ENCODE measurements at regions not wholly inside any gene's neighbourhood (a gene's known extent, or its start where the extent isn't known, plus 50 kb on each side); places are given as distances from the start of the nearest gene placed in this dataset.
"Not testable (repeated sequence)": the region's sequence is repeated elsewhere in the genome, so short reads cannot be mapped to it uniquely, and the experiment has no call there.

GRCh38 chr4:173091362-173091761 is 77.2 kb upstream of the GALNT7 start:
- in situ Hi-C loops (cut with MboI; ENCODE audit: low sequenced_read_pairs), result no loop called here
- Histone ChIP-seq H3K4me3 (no peak overlapping the region), H3K27me3 (ENCODE audit: low read depth) (peaks cover 9% of the 10 kb centered on the region; the same call in 1 of the 2 replicates), H3K4me1 (peaks cover 24% of the 10 kb centered on the region), H3K9me3 (no peaks in the 10 kb centered on the region), H3K36me3 (replicated peaks) (no peaks in the 10 kb centered on the region)
- peak in 1 of 2 experiments; percentile 17 for DNase-seq (ENCODE audit: low spot score in 2 of 2)

DNA sequence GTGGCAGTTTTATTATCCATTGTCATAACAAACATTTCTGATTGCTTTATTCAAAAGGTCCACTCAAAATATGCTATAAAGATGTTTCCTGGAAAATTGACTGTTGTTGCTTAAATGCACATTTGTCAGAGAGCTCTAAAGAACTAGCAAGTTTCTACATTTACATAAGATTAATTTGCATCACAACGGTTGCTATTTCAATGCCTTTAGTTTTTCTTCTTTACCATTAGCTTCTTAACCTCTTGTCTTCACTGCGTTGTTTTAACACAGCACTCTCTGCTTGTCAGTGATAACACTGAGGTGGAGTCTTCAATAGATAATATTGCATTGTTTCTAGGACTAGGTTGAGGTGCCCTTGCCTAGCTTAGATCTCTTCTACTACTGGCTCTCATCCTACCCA is 76.7 kb upstream of the GALNT7 start:
- peaks cover 24% of the 10 kb centered on the region for H3K4me1 ChIP-seq
- peaks cover 5% of the 10 kb centered on the region; the same call in 1 of the 2 replicates for H3K27me3 ChIP-seq (ENCODE audit: low read depth)
- no peaks in the 10 kb centered on the region for H3K9me3 ChIP-seq
- peak in 1 of 2 experiments; percentile 80 for DNase-seq (ENCODE audit: low spot score in 2 of 2)
- in situ Hi-C loops (cut with MboI; ENCODE audit: low sequenced_read_pairs), result no loop called here
- H3K36me3 ChIP-seq (replicated peaks), result no peaks in the 10 kb centered on the region
- H3K4me3 ChIP-seq, result no peak overlapping the region

DNA sequence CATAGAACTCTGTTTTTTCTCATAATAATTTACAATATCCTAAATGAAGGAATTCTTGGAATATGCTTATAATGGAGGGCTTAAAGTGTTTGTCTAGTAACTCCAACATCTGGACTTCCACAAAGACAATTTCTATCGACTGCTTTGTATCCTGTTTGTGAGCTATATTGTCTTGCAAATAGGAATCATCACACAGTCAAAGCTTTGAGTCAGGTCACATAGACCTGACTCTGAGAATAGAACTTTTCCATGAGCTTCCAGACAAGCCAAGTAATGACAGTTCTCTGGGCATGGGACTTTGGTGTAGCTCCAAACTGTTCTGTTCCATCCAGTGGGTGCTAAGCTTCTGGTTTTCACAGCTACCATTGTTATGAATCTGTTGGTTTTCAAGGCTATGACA is 75.2 kb upstream of the GALNT7 start:
- in situ Hi-C loops (cut with MboI; ENCODE audit: low sequenced_read_pairs), result no loop called here
- H3K4me1 ChIP-seq, result peaks cover 24% of the 10 kb centered on the region

DNA sequence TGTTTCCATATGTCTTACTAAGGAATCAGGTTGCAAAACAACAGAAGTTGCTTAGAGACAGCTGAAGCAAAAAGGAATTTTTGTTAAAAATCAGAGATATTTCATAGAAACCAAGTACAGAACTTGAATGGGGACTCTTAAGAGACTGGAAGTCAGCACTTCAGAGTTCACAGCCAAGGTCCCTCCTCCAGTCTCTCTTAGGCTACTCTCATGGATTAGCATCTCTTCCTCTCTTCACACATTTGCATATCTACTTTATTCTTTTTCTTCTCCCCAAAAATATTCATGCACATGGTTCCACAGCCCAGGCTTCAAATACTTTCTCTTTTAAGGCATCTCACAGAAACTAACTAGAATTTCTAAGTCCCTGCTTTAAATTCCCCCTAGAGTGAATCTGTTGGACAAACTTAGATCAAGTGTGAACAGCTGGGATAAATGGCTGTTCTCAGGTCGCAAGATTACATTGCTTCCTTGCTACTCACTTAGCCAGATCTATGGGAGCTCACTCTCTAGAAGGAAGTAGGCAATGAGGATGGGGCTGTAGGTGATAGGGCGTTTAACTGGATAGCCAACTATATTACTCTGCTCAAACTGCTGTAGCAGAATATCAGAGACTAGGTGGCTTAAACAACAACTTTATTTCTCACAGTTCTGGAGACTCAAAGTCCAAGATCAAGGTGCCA is 73.7 kb upstream of the GALNT7 start:
- DNase-seq (ENCODE audit: low spot score in 2 of 2), result no peak
- in situ Hi-C loops (cut with MboI; ENCODE audit: low sequenced_read_pairs), result no loop called here
- H3K36me3 ChIP-seq (replicated peaks), result no peaks in the 10 kb centered on the region
- no peaks in the 10 kb centered on the region for H3K27me3 ChIP-seq (ENCODE audit: low read depth)
- no peak overlapping the region for H3K4me3 ChIP-seq
- no peaks in the 10 kb centered on the region for H3K9me3 ChIP-seq
- H3K4me1 ChIP-seq, result peaks cover 24% of the 10 kb centered on the region

More for the DNA sequence above, 75.2 kb upstream of the GALNT7 start:
- H3K27me3 ChIP-seq (ENCODE audit: low read depth), result peaks cover 5% of the 10 kb centered on the region; the same call in 1 of the 2 replicates
- no peak overlapping the region for H3K4me3 ChIP-seq
- no peaks in the 10 kb centered on the region for H3K9me3 ChIP-seq
- no peaks in the 10 kb centered on the region for H3K36me3 ChIP-seq (replicated peaks)
- peak in 1 of 2 experiments; percentile 55 for DNase-seq (ENCODE audit: low spot score in 2 of 2)

GRCh38 chr4:173099447-173099846 is 69.2 kb upstream of the GALNT7 start:
- in situ Hi-C loops (cut with MboI; ENCODE audit: low sequenced_read_pairs); H3K4me3 ChIP-seq; H3K27me3 ChIP-seq (ENCODE audit: low read depth); H3K9me3 ChIP-seq; H3K36me3 ChIP-seq (replicated peaks); H3K4me1 ChIP-seq; DNase-seq (ENCODE audit: low spot score in 2 of 2): not testable (repeated sequence)

DNA sequence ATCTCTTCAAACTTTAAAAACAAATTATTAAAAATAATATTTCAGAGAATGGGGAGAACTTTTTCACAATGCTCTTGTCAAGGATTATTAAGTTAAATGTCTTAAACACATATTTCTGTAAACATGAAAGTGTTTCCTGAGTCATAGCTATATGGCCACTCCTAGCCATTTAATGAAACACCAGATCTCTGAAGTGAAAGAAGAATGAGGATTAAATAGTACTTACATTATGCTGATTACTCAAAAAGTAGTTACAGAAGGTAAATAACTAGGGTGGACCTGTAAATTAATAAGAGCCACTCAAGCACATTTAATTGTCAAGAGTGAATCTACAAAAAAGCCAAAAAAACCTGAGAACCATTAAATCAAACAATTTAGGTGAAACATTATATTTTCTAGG is 57.6 kb upstream of the GALNT7 start:
- no peaks in the 10 kb centered on the region; the same call in 1 of the 2 replicates for H3K27me3 ChIP-seq (ENCODE audit: low read depth)
- no peak for DNase-seq (ENCODE audit: low spot score in 2 of 2)
- H3K4me3 ChIP-seq, result no peak overlapping the region
- in situ Hi-C loops (cut with MboI; ENCODE audit: low sequenced_read_pairs), result no loop called here
- no peaks in the 10 kb centered on the region for H3K9me3 ChIP-seq
- H3K4me1 ChIP-seq, result no peaks in the 10 kb centered on the region
- H3K36me3 ChIP-seq (replicated peaks), result no peaks in the 10 kb centered on the region

DNA sequence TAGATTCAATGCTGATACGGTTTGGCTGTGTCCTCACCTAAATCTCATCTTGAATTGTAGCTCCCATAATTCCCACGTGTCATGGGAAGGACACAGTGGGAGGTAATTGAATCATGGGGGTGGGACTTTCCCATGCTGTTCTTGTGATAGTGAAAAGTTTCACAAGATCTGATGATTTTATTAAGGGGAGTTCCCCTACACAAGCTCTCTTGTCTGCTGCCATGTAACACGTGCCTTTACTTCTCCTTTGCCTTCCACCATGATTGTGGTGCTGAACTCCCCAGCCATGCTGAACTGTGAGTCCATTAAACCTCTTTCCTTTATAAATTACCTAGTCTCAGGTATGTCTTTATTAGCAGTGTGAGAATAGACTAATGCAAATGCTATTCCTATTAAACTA is 51.2 kb upstream of the GALNT7 start:
- H3K9me3 ChIP-seq; H3K4me3 ChIP-seq; H3K27me3 ChIP-seq (ENCODE audit: low read depth); in situ Hi-C loops (cut with MboI; ENCODE audit: low sequenced_read_pairs); DNase-seq (ENCODE audit: low spot score in 2 of 2); H3K4me1 ChIP-seq; H3K36me3 ChIP-seq (replicated peaks): not testable (repeated sequence)

Data from HAP-1 (cell line).